ENCODE measurements at regions not wholly inside any gene's neighbourhood (a gene's known extent, or its start where the extent isn't known, plus 50 kb on each side); places are given as distances from the start of the nearest gene placed in this dataset.

GRCh38 chr1:37243368-37244082 lies 209.2 kb upstream of the GRIK3 start:
- peak; percentile 45 for DNase-seq

GRCh38 chr1:37244083-37244480 lies 209.8 kb upstream of the GRIK3 start:
- no peak for DNase-seq

GRCh38 chr1:37244815-37245214 lies 210.5 kb upstream of the GRIK3 start:
- DNase-seq, result no peak

- DNase-seq, result peak; percentile 40
These were observed 212.3 kb upstream of the GRIK3 start for GRCh38 chr1:37246631-37247030.

GRCh38 chr1:37250371-37250770 lies 216.1 kb upstream of the GRIK3 start:
- DNase-seq, result no peak

GRCh38 chr1:37255136-37255795 lies 219.1 kb upstream of the ZC3H12A start:
- DNase-seq, result peak; percentile 90

DNA sequence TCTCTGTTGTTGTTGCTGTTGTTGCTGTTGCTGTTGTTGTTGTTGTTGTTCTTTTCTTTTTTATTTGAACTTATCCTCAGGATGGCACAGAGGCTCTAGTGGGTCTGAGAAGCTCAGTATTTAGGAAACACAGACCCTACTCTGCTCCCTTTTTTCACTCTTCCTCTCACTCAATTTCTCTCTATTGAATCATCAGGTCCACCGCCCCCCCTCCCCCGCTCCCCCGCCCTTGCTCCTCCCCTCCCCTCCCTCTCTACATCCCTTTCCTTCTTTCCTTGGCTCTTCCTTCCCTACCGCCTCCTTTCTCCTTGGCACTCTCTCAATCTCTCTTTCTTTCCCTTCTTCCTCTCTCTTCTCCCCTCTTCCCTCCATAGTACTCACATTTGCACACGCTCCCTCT lies 218.5 kb upstream of the ZC3H12A start:
- peak; percentile 65 for DNase-seq

- peak; percentile 75 for DNase-seq
These were observed 216.7 kb upstream of the ZC3H12A start for GRCh38 chr1:37257646-37258045.

GRCh38 chr1:37258068-37258467 lies 216.3 kb upstream of the ZC3H12A start:
- peak; percentile 91 for DNase-seq

- DNase-seq, result no peak
These were observed 215.4 kb upstream of the ZC3H12A start for GRCh38 chr1:37259019-37259418.

GRCh38 chr1:37261129-37261528 lies 213.3 kb upstream of the ZC3H12A start:
- no peak for DNase-seq

GRCh38 chr1:37262439-37263170 lies 211.8 kb upstream of the ZC3H12A start:
- DNase-seq, result peak; percentile 5

DNA sequence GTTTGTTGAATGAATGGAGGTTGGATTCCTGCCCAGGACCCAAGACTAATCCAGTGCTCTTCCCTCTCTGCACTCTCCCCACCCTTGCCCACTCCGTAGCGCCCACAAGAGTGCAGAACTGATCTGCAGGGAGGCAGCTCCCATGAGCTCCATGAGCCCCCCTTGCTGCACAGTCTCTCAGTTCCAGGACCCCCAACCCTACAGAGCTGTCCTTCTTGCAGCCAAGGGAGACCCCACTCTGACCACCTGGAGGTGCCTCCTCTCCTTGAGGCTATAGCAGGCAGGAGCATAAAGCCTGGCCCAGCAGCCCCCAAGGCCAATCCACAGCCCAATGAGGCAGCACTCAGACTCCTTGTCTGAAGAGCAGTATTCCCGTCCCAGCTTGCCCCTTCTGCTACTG lies 209.2 kb upstream of the ZC3H12A start:
- peak; percentile 30 for DNase-seq

DNA sequence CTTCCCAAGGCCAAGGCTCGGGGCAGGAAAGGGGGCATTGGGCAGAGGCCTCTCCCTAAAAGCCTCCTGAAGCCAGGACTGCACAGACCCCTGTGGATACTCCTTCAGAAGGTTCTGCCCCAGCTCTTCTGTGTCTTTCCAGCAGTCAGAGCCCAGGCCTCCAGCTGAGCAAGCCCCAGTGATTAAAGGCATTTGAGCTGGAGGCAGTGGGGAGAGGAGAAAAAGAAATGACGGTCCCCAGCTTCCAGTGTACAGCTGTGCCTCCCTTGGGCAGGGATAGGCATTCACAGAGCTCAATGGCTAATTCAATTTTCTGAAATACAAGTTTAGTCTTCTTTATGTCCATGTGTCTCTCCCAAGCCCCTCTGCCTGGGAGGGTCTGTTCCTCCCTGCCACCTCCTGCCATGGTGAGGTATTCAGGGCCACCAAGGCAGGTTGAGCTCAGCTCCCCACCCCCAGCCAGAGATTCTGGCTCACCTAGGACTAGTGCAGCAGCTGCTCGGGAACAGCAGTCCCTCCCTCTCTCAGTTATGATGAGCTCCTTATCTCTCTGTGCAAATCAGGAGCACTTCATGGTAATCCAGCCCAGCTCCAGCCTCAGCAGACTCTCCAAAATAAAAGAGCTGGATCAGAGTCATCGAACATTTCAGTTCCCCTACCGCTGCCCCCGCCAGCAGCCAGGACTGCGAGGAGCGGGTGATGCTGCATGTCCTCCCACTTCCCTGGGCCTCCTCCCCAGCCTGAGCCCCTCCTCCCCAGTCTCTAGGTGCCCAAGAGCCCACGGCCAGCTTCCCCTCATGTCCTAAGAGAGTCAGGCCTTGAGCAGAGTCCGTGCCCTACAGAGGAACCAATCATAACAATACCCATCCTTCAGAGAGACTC lies 208.4 kb upstream of the ZC3H12A start:
- DNase-seq, result peak; percentile 42

- DNase-seq, result peak; percentile 74
These were observed 207.1 kb upstream of the ZC3H12A start for GRCh38 chr1:37267111-37267835.

GRCh38 chr1:37270639-37271038 lies 203.7 kb upstream of the ZC3H12A start:
- DNase-seq, result no peak

- DNase-seq, result no peak
These were observed 201.8 kb upstream of the ZC3H12A start for GRCh38 chr1:37272626-37273025.

DNA sequence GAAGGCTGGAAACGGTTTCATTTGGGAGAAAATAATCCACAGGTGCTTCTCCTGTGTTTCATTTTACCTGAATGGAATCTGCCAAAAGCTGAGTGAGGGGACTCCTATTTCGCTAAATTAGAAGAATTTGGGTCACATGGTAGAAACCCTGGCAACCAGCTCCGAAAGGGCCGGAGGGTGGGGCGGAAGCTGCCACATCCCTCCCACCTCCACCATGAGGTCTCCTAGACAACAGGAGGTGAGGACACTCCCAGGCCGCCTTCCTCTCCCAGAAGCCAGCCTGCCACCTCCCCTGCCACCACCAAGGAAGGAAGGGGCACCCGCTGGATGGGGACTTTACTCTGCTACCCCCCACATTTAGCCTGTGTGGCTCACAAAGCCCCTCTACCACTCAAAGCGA lies 199.9 kb upstream of the ZC3H12A start:
- peak; percentile 59 for DNase-seq

- peak; percentile 85 for DNase-seq
These were observed 199.3 kb upstream of the ZC3H12A start for GRCh38 chr1:37274938-37275631.

GRCh38 chr1:37277366-37277765 lies 197.0 kb upstream of the ZC3H12A start:
- no peak for DNase-seq

DNA sequence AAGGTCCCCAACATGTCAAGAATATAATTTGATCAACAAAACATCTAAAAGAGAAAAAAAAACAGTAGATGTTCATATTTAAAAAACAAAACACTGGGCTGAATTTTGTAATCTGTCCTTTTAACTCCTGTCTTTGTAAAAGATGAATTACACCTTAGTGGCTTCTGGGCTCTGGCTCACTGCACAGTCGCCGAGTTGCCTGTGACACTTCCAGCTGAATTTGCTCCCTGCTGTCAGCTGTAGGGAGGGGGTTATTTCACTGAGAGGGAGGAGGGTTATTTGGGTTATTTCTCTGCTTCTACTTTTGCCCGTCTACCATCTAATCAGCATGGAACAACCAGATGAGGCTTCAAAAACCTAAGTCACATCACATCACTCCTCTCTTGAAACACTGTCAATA lies 193.0 kb upstream of the ZC3H12A start:
- no peak for DNase-seq

DNA sequence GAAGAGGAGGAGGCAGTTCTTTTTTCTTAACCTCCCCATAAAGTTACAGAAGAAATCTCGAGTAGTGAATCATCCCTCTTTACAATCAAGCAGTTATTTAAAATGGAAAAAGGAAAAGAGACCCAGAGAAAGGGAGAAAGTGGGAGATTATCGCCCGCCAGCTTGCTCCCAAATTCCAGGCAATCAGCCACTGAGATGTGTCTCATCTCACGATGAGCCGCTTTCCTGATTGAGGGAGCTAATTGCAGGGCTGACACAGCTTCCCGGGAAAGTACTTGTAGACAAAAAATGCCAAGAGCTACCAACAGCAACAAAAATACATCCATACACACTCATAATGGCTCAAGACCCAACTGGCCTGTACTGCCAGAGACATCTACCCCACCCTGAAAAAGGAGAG lies 191.6 kb upstream of the ZC3H12A start:
- no peak for DNase-seq

Data from NCI-H69 (cell line).